ENCODE measurements at regions not wholly inside any gene's neighbourhood (a gene's known extent, or its start where the extent isn't known, plus 50 kb on each side); places are given as distances from the start of the nearest gene placed in this dataset.

GRCh38 chr3:66854601-66855151, 143.4 kb upstream of the KBTBD8 start:
- no peak for TF ChIP-seq CTCF (IDR thresholded peaks at IDR 0.05; ENCODE audit: borderline replicate concordance, insufficient read depth, low read depth, low read length)
- H3K4me3 ChIP-seq (ENCODE audit: low read depth, low read length) = no peak overlapping the region

- H3K4me3 ChIP-seq (ENCODE audit: low read depth, low read length) = no peak overlapping the region
- TF ChIP-seq CTCF (IDR thresholded peaks at IDR 0.05; ENCODE audit: borderline replicate concordance, insufficient read depth, low read depth, low read length) = no peak
Observed at GRCh38 chr3:66856533-66856932, 141.6 kb upstream of the KBTBD8 start.

- H3K4me3 ChIP-seq (ENCODE audit: low read depth, low read length) = no peak overlapping the region
- peak; percentile 44; the same call in 1 of the 2 replicates for TF ChIP-seq CTCF (IDR thresholded peaks at IDR 0.05; ENCODE audit: borderline replicate concordance, insufficient read depth, low read depth, low read length)
Observed at GRCh38 chr3:66858656-66859381, 139.3 kb upstream of the KBTBD8 start.

GRCh38 chr3:66860771-66861170, 137.3 kb upstream of the KBTBD8 start:
- H3K4me3 ChIP-seq (ENCODE audit: low read depth, low read length) = no peak overlapping the region
- TF ChIP-seq CTCF (IDR thresholded peaks at IDR 0.05; ENCODE audit: borderline replicate concordance, insufficient read depth, low read depth, low read length) = no peak

- TF ChIP-seq CTCF (IDR thresholded peaks at IDR 0.05; ENCODE audit: borderline replicate concordance, insufficient read depth, low read depth, low read length) = no peak
- H3K4me3 ChIP-seq (ENCODE audit: low read depth, low read length) = no peak overlapping the region
Observed at GRCh38 chr3:66863205-66864111, 134.6 kb upstream of the KBTBD8 start.

GRCh38 chr3:66884659-66885058, 113.4 kb upstream of the KBTBD8 start:
- no peak for TF ChIP-seq CTCF (IDR thresholded peaks at IDR 0.05; ENCODE audit: borderline replicate concordance, insufficient read depth, low read depth, low read length)

More at GRCh38 chr3:66884659-66885058, 113.4 kb upstream of the KBTBD8 start:
- H3K4me3 ChIP-seq (ENCODE audit: low read depth, low read length) = no peak overlapping the region

All from GM12875 (cell line).